NB4 (cell line): ENCODE measurements at regions not wholly inside any gene's neighbourhood (a gene's known extent, or its start where the extent isn't known, plus 50 kb on each side); places are given as distances from the start of the nearest gene placed in this dataset.

Experiments used
- DNase-seq: peaks from one replicate; pipeline ENCODE4 v3.0.0; 2010; ENCODE audit warnings: low read depth
- H3K4me3 ChIP-seq: one replicate; pipeline ENCODE4 v1.5.1; 2011; ENCODE audit warnings: mild to moderate bottlenecking, low read depth, low read length, moderate library complexity
- MYC ChIP-seq: IDR thresholded peaks from 2 replicates; pipeline ENCODE4 v1.6.1; 2011; ENCODE audit warnings: low read depth, low read length
- POLR2A ChIP-seq: IDR thresholded peaks from 2 replicates; pipeline ENCODE4 v1.6.1; 2011; ENCODE audit warnings: mild to moderate bottlenecking; ENCODE audit not compliant: insufficient read length; ENCODE audit errors: extremely low read depth
- TF ChIP-seq, protein P1 (sequence below): IDR thresholded peaks from one replicate; pipeline ENCODE4 v1.5.1; 2012; ENCODE audit warnings: low read depth, low read length
- TF ChIP-seq, protein P2 (sequence below): IDR thresholded peaks from 2 replicates; pipeline ENCODE4 v1.6.1; 2011; ENCODE audit warnings: low read depth, low read length

DNA sequence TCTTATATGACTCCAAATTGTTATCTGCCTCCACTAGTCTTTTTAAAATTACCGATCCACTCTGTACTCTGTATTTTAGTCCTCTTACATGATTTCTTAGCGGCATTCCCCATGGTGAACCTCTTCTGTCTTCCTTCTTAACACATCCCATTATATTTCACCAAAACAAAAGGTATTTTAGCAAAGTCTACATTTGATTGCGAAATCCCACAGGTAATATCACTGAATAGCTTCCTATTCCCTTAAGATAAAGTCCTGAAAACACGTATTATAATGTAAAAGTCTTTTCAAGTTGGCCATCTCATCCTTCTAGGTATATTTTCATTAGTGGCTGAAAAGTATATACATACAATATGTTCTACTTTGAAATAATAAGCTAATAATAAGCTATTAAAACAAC, 2016.0 kb upstream of the IGFBP7 start:
- no peak for TF ChIP-seq MYC
- TF ChIP-seq, protein P1, sequence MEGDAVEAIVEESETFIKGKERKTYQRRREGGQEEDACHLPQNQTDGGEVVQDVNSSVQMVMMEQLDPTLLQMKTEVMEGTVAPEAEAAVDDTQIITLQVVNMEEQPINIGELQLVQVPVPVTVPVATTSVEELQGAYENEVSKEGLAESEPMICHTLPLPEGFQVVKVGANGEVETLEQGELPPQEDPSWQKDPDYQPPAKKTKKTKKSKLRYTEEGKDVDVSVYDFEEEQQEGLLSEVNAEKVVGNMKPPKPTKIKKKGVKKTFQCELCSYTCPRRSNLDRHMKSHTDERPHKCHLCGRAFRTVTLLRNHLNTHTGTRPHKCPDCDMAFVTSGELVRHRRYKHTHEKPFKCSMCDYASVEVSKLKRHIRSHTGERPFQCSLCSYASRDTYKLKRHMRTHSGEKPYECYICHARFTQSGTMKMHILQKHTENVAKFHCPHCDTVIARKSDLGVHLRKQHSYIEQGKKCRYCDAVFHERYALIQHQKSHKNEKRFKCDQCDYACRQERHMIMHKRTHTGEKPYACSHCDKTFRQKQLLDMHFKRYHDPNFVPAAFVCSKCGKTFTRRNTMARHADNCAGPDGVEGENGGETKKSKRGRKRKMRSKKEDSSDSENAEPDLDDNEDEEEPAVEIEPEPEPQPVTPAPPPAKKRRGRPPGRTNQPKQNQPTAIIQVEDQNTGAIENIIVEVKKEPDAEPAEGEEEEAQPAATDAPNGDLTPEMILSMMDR, result no peak
- TF ChIP-seq, protein P2, sequence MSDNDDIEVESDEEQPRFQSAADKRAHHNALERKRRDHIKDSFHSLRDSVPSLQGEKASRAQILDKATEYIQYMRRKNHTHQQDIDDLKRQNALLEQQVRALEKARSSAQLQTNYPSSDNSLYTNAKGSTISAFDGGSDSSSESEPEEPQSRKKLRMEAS, result no peak
- TF ChIP-seq POLR2A, result no peak
- no peak overlapping the region for H3K4me3 ChIP-seq
- DNase-seq, result no peak

DNA sequence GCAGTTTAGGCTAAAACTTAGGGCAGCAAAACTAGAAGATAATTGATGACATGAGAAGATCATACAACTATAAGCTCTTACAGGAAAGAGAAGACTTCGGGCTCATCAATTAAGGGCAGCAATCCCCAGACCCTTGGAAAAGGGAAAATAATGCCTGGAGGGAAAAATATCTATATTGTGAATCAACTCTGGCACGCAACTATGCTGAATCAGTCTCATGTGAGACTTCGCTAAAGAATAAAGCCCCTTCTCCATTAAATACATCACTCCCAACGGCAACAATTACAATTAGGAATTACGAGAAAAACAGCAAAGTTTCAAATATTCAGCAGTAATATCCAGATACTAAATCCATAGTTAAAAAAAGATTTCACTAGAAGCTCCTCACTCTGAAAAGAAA, 2016.8 kb upstream of the IGFBP7 start:
- TF ChIP-seq, protein P1, result no peak
- TF ChIP-seq, protein P2, result no peak
- TF ChIP-seq POLR2A, result no peak
- no peak for TF ChIP-seq MYC
- DNase-seq, result no peak

DNA sequence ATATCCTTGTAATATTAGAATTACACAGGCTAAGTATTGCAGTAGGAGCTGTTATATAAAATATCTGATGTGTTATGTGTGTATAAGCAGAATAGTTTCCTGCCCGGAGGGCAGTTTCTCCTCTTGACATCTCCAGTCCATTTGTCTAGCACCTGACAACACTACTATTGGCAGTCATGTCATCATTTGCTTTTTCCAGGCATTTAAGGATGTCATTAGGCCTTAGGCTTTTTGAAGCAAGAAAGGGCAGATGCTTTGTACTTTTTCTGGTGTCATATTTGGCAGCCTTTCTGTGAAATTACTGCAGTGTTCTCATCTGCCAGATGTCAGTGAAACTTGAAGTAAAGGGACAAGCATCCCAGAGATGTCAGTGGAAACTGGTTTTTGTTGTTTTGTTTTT, 2017.6 kb upstream of the IGFBP7 start:
- TF ChIP-seq, protein P2, result no peak
- TF ChIP-seq MYC, result no peak
- no peak for TF ChIP-seq POLR2A
- TF ChIP-seq, protein P1, result no peak
- DNase-seq, result no peak
- H3K4me3 ChIP-seq, result no peak overlapping the region

More for the DNA sequence above, 2016.8 kb upstream of the IGFBP7 start:
- H3K4me3 ChIP-seq, result no peak overlapping the region

DNA sequence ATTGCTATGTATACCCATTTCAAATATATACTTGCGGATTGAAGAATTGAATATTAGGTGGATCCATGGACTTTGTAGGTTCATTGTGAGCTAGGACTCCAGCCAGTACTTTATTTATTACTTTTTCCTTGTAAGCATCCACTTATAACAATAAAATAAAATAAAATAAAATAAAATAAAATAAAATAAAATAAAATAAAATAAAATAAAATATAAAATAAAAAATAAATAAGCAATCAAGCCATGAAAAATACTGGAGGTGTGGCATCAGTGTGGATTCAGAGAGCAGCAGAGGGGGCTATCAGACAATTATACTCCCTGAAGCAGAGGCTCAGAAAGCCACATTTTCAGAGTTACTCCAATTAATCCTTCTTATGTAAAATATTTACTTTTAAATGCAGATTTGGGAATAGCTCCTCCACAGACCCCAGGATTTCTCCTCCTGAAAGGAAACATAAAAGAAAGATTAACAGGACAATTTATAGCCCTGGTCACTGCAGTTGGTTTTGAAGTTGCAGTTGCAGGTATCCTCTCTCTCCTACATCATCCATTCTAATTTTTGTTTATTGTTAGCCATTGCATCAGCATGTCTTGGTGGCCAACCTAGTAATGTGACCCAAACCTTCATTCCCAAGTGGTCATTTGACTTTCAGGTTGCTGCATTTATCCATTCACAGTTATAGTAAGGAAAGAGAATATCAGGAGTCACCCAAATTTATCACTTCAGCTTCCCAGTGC, 2025.2 kb upstream of the IGFBP7 start:
- TF ChIP-seq MYC (no peak), POLR2A (no peak)
- TF ChIP-seq, protein P2, result no peak
- TF ChIP-seq, protein P1, result no peak
- DNase-seq, result no peak

DNA sequence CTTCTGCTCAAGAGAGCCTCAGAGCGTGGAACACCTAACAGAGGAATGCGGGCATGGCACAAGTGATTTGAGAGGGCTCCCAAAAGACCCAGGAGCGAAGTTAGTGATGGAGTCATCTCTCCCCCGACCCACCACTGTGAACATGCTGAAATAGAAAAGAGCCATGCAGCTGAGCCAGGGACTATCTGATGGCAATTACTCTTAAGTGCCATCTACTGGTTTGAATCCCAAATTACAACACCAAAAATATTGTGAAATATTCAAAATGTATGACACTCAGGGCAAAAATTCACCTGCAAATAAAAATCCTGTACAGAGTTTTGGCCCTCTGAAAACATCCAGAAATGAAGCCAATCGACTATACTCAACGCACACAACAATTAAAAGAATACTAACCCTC, 2038.9 kb upstream of the ADGRL3 start:
- TF ChIP-seq, protein P1, result peak; percentile 32
- TF ChIP-seq, protein P2, result no peak
- no peak overlapping the region for H3K4me3 ChIP-seq
- DNase-seq, result peak; percentile 24

More for the DNA sequence above, 2025.2 kb upstream of the IGFBP7 start:
- no peak overlapping the region for H3K4me3 ChIP-seq

DNA sequence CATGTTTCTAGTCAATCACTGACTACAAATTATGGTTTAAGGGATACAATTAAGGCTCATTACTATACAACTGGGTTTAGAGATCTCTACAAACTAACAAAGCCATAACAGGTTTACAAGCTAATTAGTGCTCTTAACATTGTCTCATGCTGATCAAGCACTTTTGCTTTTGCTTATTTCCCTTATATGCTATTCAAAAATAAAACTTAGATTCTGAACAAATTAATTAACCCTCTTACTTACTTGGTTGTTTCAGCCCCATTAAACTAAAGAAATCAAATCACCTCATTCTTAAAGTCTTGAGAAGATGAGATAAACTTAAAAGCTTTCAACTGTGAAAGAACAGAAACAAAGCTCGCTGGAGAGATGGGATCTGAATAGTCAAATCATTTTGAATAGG, 2024.5 kb upstream of the ADGRL3 start:
- DNase-seq, result no peak
- TF ChIP-seq MYC, result no peak
- TF ChIP-seq POLR2A, result no peak
- TF ChIP-seq, protein P2, result no peak
- TF ChIP-seq, protein P1, result no peak
- H3K4me3 ChIP-seq, result no peak overlapping the region
